Peyer's patch (tissue), 4 donors: ENCODE measurements at regions not wholly inside any gene's neighbourhood (a gene's known extent, or its start where the extent isn't known, plus 50 kb on each side); places are given as distances from the start of the nearest gene placed in this dataset.

ENCODE experiments used
- DNase-seq, 3 donors: peaks; one replicate each; pipeline ENCODE4 v3.0.0-alpha.2; 2017 to 2019
- H3K27ac ChIP-seq, 4 donors: fragments of 200-600 bp; sonication (generic); one replicate each; pipeline ENCODE4 v1.5.1; 2016 to 2019
- H3K27me3 ChIP-seq, 2 donors: fragments of 200-600 bp; sonication (generic); one replicate each; pipeline ENCODE4 v1.5.1; 2019
- H3K36me3 ChIP-seq, 3 donors: fragments of 200-600 bp; sonication (generic); one replicate each; pipeline ENCODE4 v1.5.1; 2016 to 2019
- H3K4me1 ChIP-seq, 4 donors: fragments of 200-600 bp; sonication (generic); one replicate each; pipeline ENCODE4 v1.5.1; 2016 to 2019
- H3K4me3 ChIP-seq, 4 donors: fragments of 200-600 bp; sonication (generic); 1 replicate in 3 of 4; 2 replicates in 1 of 4; pipeline ENCODE4 v1.5.1; 2016 to 2019; ENCODE audit warnings: mild to moderate bottlenecking in 1 of 4
- H3K9me3 ChIP-seq, 4 donors: fragments of 200-600 bp; sonication (generic); one replicate each; pipeline ENCODE4 v1.5.1; 2016 to 2019; ENCODE audit warnings: mild to moderate bottlenecking in 1 of 4
- POLR2A ChIP-seq, 2 donors: fragments of 450-650 bp; IDR thresholded peaks; one replicate each; pipeline ENCODE4 v1.5.1; 2017; ENCODE audit warnings: antibody characterized with exemption in 2 of 2, mild to moderate bottlenecking in 2 of 2, moderate library complexity in 2 of 2
- TF ChIP-seq, protein P1 (sequence below), 6 experiments: fragments of 450-650 bp in 4 of 6; fragments of 200-600 bp in 2 of 6; sonication (generic) in 1 of 6; IDR thresholded peaks; one replicate each; pipeline ENCODE4 v1.5.1; 2017 to 2019; ENCODE audit warnings: antibody characterized with exemption in 6 of 6, mild to moderate bottlenecking in 3 of 6, moderate library complexity in 1 of 6

DNA sequence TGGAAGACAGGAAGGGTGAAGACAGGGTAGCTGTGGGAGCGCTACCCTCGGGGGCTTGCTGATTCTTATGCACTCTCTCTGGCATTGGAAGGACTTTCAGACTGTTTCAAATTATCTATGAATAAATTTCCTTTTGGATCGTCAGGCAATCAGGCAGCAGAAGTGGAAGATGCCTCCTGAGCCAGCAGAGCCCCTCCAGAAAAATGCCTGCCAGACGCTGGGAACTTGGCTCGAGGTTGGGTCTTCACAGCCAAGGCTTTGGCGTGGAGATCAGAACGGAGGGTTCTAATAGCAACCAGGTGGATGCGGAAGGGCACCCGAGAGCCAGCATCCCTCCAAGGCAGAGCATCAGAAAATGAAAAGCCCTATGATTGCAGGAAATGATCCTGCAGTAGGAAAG, 119.2 kb upstream of the RFLNA start:
- no peaks in the 10 kb centered on the region for H3K4me1 ChIP-seq
- no peaks in the 10 kb centered on the region for H3K36me3 ChIP-seq
- TF ChIP-seq, protein P1, sequence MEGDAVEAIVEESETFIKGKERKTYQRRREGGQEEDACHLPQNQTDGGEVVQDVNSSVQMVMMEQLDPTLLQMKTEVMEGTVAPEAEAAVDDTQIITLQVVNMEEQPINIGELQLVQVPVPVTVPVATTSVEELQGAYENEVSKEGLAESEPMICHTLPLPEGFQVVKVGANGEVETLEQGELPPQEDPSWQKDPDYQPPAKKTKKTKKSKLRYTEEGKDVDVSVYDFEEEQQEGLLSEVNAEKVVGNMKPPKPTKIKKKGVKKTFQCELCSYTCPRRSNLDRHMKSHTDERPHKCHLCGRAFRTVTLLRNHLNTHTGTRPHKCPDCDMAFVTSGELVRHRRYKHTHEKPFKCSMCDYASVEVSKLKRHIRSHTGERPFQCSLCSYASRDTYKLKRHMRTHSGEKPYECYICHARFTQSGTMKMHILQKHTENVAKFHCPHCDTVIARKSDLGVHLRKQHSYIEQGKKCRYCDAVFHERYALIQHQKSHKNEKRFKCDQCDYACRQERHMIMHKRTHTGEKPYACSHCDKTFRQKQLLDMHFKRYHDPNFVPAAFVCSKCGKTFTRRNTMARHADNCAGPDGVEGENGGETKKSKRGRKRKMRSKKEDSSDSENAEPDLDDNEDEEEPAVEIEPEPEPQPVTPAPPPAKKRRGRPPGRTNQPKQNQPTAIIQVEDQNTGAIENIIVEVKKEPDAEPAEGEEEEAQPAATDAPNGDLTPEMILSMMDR (IDR thresholded peaks at IDR 0.05), result no peak
- TF ChIP-seq POLR2A (IDR thresholded peaks at IDR 0.05), result no peak
- DNase-seq, result no peak
- no peaks in the 10 kb centered on the region for H3K27me3 ChIP-seq
- H3K4me3 ChIP-seq, result no peak overlapping the region
- H3K27ac ChIP-seq, result no peak overlapping the region
- no peaks in the 10 kb centered on the region for H3K9me3 ChIP-seq

DNA sequence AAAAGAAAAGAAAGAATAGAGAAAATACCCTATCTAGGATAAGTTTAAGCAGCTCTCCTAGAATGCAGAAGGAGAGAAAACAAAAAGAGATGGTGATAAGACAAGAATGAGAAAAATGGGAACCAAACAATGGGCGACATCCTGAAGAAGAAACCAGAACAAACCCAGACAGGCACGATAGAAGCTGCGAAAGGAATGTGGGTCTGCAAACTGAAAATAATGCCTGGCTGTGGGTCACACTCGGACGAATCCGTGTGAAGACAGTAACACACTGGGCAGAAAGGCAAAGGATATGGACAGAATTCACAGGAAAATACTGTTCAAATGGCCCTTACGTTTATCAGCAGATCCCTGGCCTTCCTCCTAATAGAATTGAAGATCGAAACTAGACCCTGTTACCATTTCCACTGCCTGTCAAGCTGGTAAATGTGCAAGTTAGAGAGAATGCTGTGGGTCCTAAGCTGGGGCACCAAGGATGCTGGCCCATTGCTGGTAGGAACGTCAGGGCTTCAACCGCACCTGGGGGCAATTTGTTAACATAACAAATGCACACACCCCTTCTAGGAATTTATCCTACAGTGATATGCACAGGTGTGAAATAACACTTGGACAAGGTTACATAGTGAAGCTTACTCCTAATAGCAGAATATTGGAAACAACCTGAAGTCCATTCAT, 117.5 kb upstream of the RFLNA start:
- no peaks in the 10 kb centered on the region for H3K9me3 ChIP-seq
- H3K4me3 ChIP-seq, result no peak overlapping the region
- TF ChIP-seq POLR2A (IDR thresholded peaks at IDR 0.05), result no peak
- TF ChIP-seq, protein P1 (IDR thresholded peaks at IDR 0.05), result no peak
- DNase-seq, result no peak
- H3K27me3 ChIP-seq, result no peaks in the 10 kb centered on the region
- H3K27ac ChIP-seq, result no peak overlapping the region
- no peaks in the 10 kb centered on the region for H3K4me1 ChIP-seq
- no peaks in the 10 kb centered on the region for H3K36me3 ChIP-seq

DNA sequence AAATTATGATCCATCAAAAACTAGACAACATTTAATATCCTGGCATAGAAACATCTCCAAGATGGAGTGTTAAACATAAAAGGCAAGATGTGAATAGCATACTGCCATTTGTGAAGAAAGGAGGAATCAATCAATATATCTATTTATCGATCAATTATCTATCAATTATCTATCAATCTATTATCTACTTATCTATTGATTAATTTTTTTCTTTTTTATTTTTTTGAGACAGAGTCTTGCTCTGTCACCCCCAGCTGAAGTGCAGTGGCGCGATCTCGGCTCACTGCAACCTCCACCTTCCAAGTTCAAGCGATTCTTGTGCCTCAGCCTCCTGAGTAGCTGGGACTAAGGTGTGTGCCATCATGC, 117.0 kb upstream of the RFLNA start:
- Histone ChIP-seq H3K27ac (no peak overlapping the region), H3K36me3 (no peaks in the 10 kb centered on the region), H3K27me3 (no peaks in the 10 kb centered on the region), H3K4me1 (no peaks in the 10 kb centered on the region), H3K4me3 (no peak overlapping the region), H3K9me3 (no peaks in the 10 kb centered on the region)
- DNase-seq, result no peak
- TF ChIP-seq, protein P1 (IDR thresholded peaks at IDR 0.05), result no peak
- no peak for TF ChIP-seq POLR2A (IDR thresholded peaks at IDR 0.05)

DNA sequence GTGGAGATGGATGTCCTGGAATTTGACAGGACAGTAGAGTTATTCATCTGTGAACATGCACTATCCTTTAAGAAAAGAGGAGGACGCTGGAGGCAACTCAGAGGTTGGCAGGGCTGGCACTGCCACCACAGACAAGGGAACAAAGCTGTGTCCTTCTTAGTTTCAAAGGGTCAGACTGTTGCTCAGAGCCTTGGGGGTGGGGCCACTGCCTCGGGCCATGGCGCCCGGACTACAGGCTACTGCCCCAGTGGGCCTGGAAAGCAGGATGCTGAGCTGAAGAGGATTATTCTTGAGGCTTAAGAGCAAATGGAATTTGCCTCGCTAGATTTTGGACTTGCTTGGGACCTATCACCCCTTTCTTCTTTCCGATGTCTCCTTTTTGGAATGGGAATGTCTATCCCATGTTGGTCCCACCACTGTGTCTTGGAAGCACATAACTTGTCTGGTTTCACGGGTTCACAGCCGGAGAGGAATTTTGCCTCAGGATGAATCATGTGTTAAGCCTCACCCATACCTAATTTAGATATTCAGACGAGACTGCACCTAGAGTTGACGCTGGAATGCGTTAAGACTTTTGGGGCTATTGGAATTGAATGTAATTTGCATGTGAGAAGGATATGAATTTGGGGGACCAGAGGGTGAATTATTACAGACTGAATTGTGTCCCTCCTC, 114.8 kb upstream of the RFLNA start:
- no peaks in the 10 kb centered on the region for H3K9me3 ChIP-seq
- TF ChIP-seq, protein P1 (IDR thresholded peaks at IDR 0.05), result no peak
- no peak for TF ChIP-seq POLR2A (IDR thresholded peaks at IDR 0.05)
- H3K4me3 ChIP-seq, result no peak overlapping the region
- no peak overlapping the region for H3K27ac ChIP-seq
- H3K4me1 ChIP-seq, result no peaks in the 10 kb centered on the region
- no peak for DNase-seq
- H3K36me3 ChIP-seq, result no peaks in the 10 kb centered on the region
- no peaks in the 10 kb centered on the region for H3K27me3 ChIP-seq

DNA sequence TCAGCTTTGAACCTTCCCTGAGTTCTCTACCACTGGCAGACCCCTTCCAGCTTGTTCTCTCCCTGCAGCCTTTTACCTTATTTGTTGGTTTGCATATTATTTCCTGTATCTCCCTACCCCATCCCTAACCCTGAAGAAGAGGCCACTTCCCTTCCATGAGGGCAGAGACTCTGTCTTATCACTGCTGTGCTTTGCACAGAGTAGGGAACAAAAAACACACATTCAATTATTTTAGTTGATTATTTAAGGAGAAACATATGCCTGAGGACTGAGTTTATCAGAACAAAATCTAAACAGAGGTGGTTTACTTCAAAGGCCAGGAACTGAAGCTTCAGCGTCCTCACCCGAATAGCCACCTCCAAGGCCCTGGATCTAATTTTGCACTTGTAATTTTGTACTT, 111.7 kb upstream of the RFLNA start:
- H3K4me1 ChIP-seq, result no peaks in the 10 kb centered on the region
- no peak for DNase-seq
- no peak overlapping the region for H3K4me3 ChIP-seq
- TF ChIP-seq, protein P1 (IDR thresholded peaks at IDR 0.05), result no peak
- no peak for TF ChIP-seq POLR2A (IDR thresholded peaks at IDR 0.05)
- H3K27ac ChIP-seq, result no peak overlapping the region
- no peaks in the 10 kb centered on the region for H3K9me3 ChIP-seq
- H3K36me3 ChIP-seq, result no peaks in the 10 kb centered on the region
- no peaks in the 10 kb centered on the region for H3K27me3 ChIP-seq
